Peyer's patch (tissue), 4 donors: ENCODE measurements at regions not wholly inside any gene's neighbourhood (a gene's known extent, or its start where the extent isn't known, plus 50 kb on each side); places are given as distances from the start of the nearest gene placed in this dataset.
"Not testable (repeated sequence)": the region's sequence is repeated elsewhere in the genome, so short reads cannot be mapped to it uniquely, and the experiment has no call there.

Source experiments
- DNase-seq, 3 donors: peaks; one replicate each; pipeline ENCODE4 v3.0.0-alpha.2; 2017 to 2019
- H3K27ac ChIP-seq, 4 donors: fragments of 200-600 bp; sonication (generic); one replicate each; pipeline ENCODE4 v1.5.1; 2016 to 2019
- H3K27me3 ChIP-seq, 2 donors: fragments of 200-600 bp; sonication (generic); one replicate each; pipeline ENCODE4 v1.5.1; 2019
- H3K36me3 ChIP-seq, 3 donors: fragments of 200-600 bp; sonication (generic); one replicate each; pipeline ENCODE4 v1.5.1; 2016 to 2019
- H3K4me1 ChIP-seq, 4 donors: fragments of 200-600 bp; sonication (generic); one replicate each; pipeline ENCODE4 v1.5.1; 2016 to 2019
- H3K4me3 ChIP-seq, 4 donors: fragments of 200-600 bp; sonication (generic); 1 replicate in 3 of 4; 2 replicates in 1 of 4; pipeline ENCODE4 v1.5.1; 2016 to 2019; ENCODE audit warnings: mild to moderate bottlenecking in 1 of 4
- H3K9me3 ChIP-seq, 4 donors: fragments of 200-600 bp; sonication (generic); one replicate each; pipeline ENCODE4 v1.5.1; 2016 to 2019; ENCODE audit warnings: mild to moderate bottlenecking in 1 of 4
- POLR2A ChIP-seq, 2 donors: fragments of 450-650 bp; IDR thresholded peaks; one replicate each; pipeline ENCODE4 v1.5.1; 2017; ENCODE audit warnings: antibody characterized with exemption in 2 of 2, mild to moderate bottlenecking in 2 of 2, moderate library complexity in 2 of 2
- TF ChIP-seq, protein P1 (sequence below), 6 experiments: fragments of 450-650 bp in 4 of 6; fragments of 200-600 bp in 2 of 6; sonication (generic) in 1 of 6; IDR thresholded peaks; one replicate each; pipeline ENCODE4 v1.5.1; 2017 to 2019; ENCODE audit warnings: antibody characterized with exemption in 6 of 6, mild to moderate bottlenecking in 3 of 6, moderate library complexity in 1 of 6

GRCh38 chr19:31534231-31534630 is 185.0 kb upstream of the TSHZ3 start:
- H3K4me1 ChIP-seq = no peaks in the 10 kb centered on the region
- H3K27me3 ChIP-seq = no peaks in the 10 kb centered on the region
- no peaks in the 10 kb centered on the region for H3K36me3 ChIP-seq
- no peak overlapping the region for H3K4me3 ChIP-seq
- H3K9me3 ChIP-seq = no peaks in the 10 kb centered on the region
- H3K27ac ChIP-seq = no peak overlapping the region
- no peak for DNase-seq
- TF ChIP-seq POLR2A (IDR thresholded peaks at IDR 0.05) = no peak
- TF ChIP-seq, protein P1, sequence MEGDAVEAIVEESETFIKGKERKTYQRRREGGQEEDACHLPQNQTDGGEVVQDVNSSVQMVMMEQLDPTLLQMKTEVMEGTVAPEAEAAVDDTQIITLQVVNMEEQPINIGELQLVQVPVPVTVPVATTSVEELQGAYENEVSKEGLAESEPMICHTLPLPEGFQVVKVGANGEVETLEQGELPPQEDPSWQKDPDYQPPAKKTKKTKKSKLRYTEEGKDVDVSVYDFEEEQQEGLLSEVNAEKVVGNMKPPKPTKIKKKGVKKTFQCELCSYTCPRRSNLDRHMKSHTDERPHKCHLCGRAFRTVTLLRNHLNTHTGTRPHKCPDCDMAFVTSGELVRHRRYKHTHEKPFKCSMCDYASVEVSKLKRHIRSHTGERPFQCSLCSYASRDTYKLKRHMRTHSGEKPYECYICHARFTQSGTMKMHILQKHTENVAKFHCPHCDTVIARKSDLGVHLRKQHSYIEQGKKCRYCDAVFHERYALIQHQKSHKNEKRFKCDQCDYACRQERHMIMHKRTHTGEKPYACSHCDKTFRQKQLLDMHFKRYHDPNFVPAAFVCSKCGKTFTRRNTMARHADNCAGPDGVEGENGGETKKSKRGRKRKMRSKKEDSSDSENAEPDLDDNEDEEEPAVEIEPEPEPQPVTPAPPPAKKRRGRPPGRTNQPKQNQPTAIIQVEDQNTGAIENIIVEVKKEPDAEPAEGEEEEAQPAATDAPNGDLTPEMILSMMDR (IDR thresholded peaks at IDR 0.05) = no peak

DNA sequence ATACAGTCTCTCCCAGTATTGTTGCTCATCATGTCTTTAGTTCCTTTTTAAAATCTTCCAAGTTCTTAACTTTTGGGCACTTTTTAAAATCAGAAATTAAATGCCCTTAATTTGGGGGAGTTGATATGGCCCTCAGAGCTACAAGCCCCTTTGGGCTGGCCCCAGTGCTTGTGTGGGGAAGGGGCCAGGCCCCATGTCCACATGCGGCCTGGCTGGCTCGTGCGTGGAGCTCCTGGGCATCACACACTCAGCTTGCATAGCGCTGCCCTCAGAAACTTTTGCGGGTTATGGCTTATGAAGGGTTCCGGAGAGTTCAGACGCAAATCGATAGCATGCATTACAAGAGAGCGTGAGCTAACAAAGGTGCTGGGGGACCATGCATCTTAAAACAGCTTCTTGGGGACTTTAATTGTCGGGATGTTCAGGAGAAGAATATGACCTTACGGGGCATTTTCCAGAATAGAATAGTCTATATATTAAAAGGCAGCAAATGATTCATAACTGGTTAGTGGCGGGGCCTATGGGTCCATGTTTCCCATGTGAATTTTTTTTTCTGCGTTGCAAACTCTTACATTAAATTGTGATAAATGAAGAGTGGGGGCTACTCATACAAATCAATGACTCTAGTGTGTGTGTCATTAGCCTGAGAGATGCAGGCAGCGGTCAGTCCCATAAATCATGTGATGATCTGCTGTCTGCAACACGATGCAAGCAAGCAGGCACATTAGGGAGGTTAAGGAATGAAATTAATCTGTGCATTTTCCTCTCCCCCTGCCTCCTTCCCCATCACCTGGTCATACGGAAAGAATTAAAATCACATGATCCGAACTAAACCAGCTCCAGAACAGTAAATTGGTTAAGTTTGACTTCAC is 185.8 kb upstream of the TSHZ3 start:
- H3K36me3 ChIP-seq = no peaks in the 10 kb centered on the region
- H3K27ac ChIP-seq = no peak overlapping the region
- H3K27me3 ChIP-seq = no peaks in the 10 kb centered on the region
- TF ChIP-seq POLR2A (IDR thresholded peaks at IDR 0.05) = no peak
- TF ChIP-seq, protein P1 (IDR thresholded peaks at IDR 0.05) = no peak
- H3K4me1 ChIP-seq = no peaks in the 10 kb centered on the region
- H3K4me3 ChIP-seq = no peak overlapping the region
- DNase-seq = no peak
- H3K9me3 ChIP-seq = no peaks in the 10 kb centered on the region

DNA sequence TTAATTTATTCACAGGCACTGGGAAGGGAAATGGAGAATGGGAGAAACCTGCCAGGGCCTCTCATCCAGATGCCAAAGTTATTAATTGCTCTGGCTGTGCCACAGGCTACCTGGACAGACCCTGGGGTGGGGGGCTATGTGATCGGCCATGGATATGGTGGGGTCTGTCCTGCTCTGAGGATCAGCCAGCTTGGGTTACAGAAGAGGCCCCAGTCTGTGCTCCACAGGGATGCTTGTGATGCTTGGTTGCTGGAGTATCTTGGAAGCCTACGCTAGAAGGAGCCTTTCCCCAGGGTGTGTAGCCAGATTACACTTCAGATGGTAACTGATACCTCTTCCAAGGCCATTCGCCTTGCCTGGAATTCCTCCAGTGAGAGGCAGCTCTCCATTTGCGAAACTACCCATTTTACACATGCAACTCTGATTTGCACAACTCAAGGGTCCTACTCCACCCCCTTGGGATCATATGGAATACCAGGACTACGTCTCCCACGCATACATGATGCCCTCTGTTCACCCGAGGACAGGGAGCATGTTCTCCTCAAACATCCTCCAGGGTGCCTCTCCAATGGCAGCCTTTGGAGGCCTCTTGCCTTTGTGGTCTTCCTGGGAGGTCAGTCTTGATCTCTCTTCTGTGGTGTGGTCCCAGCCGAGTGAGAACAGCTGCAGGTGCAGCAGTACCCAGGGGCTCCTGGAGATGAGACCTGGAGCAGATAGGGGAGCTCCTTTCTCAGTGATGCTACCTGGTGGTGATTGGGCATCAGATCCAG is 186.6 kb upstream of the TSHZ3 start:
- H3K27ac ChIP-seq = no peak overlapping the region
- no peaks in the 10 kb centered on the region for H3K4me1 ChIP-seq
- TF ChIP-seq, protein P1 (IDR thresholded peaks at IDR 0.05) = no peak
- no peak for TF ChIP-seq POLR2A (IDR thresholded peaks at IDR 0.05)
- DNase-seq = no peak
- H3K36me3 ChIP-seq = no peaks in the 10 kb centered on the region
- no peak overlapping the region for H3K4me3 ChIP-seq
- H3K9me3 ChIP-seq = no peaks in the 10 kb centered on the region
- H3K27me3 ChIP-seq = no peaks in the 10 kb centered on the region

GRCh38 chr19:31537136-31537535 is 187.9 kb upstream of the TSHZ3 start:
- no peaks in the 10 kb centered on the region for H3K9me3 ChIP-seq
- H3K4me1 ChIP-seq = no peaks in the 10 kb centered on the region
- no peak overlapping the region for H3K27ac ChIP-seq
- TF ChIP-seq POLR2A (IDR thresholded peaks at IDR 0.05) = no peak
- TF ChIP-seq, protein P1 (IDR thresholded peaks at IDR 0.05) = no peak
- no peaks in the 10 kb centered on the region for H3K36me3 ChIP-seq
- no peaks in the 10 kb centered on the region for H3K27me3 ChIP-seq
- no peak for DNase-seq
- H3K4me3 ChIP-seq = no peak overlapping the region

GRCh38 chr19:31537902-31538301 is 188.7 kb upstream of the TSHZ3 start:
- H3K4me3 ChIP-seq, DNase-seq, H3K9me3 ChIP-seq, H3K27me3 ChIP-seq, H3K27ac ChIP-seq, H3K36me3 ChIP-seq, H3K4me1 ChIP-seq: not testable (repeated sequence)

GRCh38 chr19:31538879-31539278 is 189.6 kb upstream of the TSHZ3 start:
- Histone ChIP-seq H3K4me3 (no peak overlapping the region), H3K36me3 (no peaks in the 10 kb centered on the region), H3K27ac (no peak overlapping the region), H3K9me3 (no peaks in the 10 kb centered on the region), H3K4me1 (no peaks in the 10 kb centered on the region), H3K27me3 (no peaks in the 10 kb centered on the region)
- DNase-seq = no peak
- TF ChIP-seq, protein P1 (IDR thresholded peaks at IDR 0.05) = no peak
- no peak for TF ChIP-seq POLR2A (IDR thresholded peaks at IDR 0.05)
